Hepatocyte (in vitro differentiated cells): ENCODE measurements at regions not wholly inside any gene's neighbourhood (a gene's known extent, or its start where the extent isn't known, plus 50 kb on each side); places are given as distances from the start of the nearest gene placed in this dataset.

ENCODE experiments used
- CTCF ChIP-seq: fragments of 200-600 bp; sonication (generic); IDR thresholded peaks from 2 replicates; pipeline ENCODE4 v1.5.1; 2016; ENCODE audit warnings: antibody characterized with exemption, mild to moderate bottlenecking; ENCODE audit not compliant: poor library complexity
- EZH2 ChIP-seq: fragments of 200-600 bp; sonication (generic); IDR thresholded peaks from 2 replicates; pipeline ENCODE4 v1.6.1; 2016; ENCODE audit warnings: antibody characterized with exemption, mild to moderate bottlenecking, borderline replicate concordance
- EZH2phosphoT487 ChIP-seq: fragments of 200-600 bp; sonication (generic); IDR thresholded peaks from one replicate; pipeline ENCODE4 v1.6.1; 2018; ENCODE audit warnings: antibody characterized with exemption, mild to moderate bottlenecking, low read depth, moderate library complexity; ENCODE audit not compliant: unreplicated experiment, severe bottlenecking

GRCh38 chr13:68152414-68152813, 922.3 kb upstream of the PCDH9 start:
- no peak for TF ChIP-seq CTCF
- TF ChIP-seq EZH2 = no peak
- no peak for TF ChIP-seq EZH2phosphoT487
